Liver (tissue), 8 donors: ENCODE measurements at regions not wholly inside any gene's neighbourhood (a gene's known extent, or its start where the extent isn't known, plus 50 kb on each side); places are given as distances from the start of the nearest gene placed in this dataset.

ENCODE experiments used
- DNase-seq: peaks from one replicate; pipeline ENCODE4 v3.0.0-alpha.2; 2017; ENCODE audit warnings: low spot score
- H3K27ac ChIP-seq, 2 donors: one replicate each; pipeline ENCODE4 v1.7.0; 2013; ENCODE audit warnings: inconsistent platforms in 2 of 2, low read length in 2 of 2, control low read depth in 1 of 2, low read depth in 1 of 2, mild to moderate bottlenecking in 1 of 2
- H3K27me3 ChIP-seq, 4 donors: one replicate each; pipeline versions ENCODE4 v1.6.1 to v1.7.0; 2013; ENCODE audit warnings: low read length in 3 of 4, inconsistent platforms in 1 of 4, mild to moderate bottlenecking in 1 of 4, moderate library complexity in 1 of 4; ENCODE audit not compliant: control insufficient read depth in 4 of 4, insufficient read depth in 4 of 4
- H3K36me3 ChIP-seq, 4 donors: one replicate each; pipeline versions ENCODE4 v1.6.1 to v1.7.0; 2013; ENCODE audit warnings: low read length in 3 of 4, mild to moderate bottlenecking in 3 of 4, low read depth in 1 of 4, moderate library complexity in 1 of 4; ENCODE audit not compliant: control insufficient read depth in 4 of 4, insufficient read depth in 3 of 4
- H3K4me1 ChIP-seq, 4 donors: one replicate each; pipeline versions ENCODE4 v1.6.1 to v1.7.0; 2013; ENCODE audit warnings: low read length in 3 of 4, mild to moderate bottlenecking in 3 of 4, moderate library complexity in 1 of 4; ENCODE audit not compliant: control insufficient read depth in 4 of 4, insufficient read depth in 4 of 4
- H3K4me3 ChIP-seq, 3 donors: one replicate each; pipeline versions ENCODE4 v1.6.1 to v1.7.0; 2013; ENCODE audit warnings: low read length in 3 of 3, control low read depth in 1 of 3, low read depth in 1 of 3, mild to moderate bottlenecking in 1 of 3
- H3K9ac ChIP-seq, 2 donors: one replicate each; pipeline ENCODE4 v1.7.0; 2013; ENCODE audit warnings: low read length in 2 of 2, mild to moderate bottlenecking in 2 of 2, moderate library complexity in 2 of 2, control low read depth in 1 of 2, low read depth in 1 of 2
- H3K9me3 ChIP-seq, 4 donors: one replicate each; pipeline versions ENCODE4 v1.6.1 to v1.7.0; 2013; ENCODE audit warnings: low read length in 3 of 4; ENCODE audit not compliant: control insufficient read depth in 4 of 4
- EGR1 ChIP-seq, 2 donors: IDR thresholded peaks; 2 replicates each; pipeline ENCODE4 v1.6.1; 2016 to 2018; ENCODE audit warnings: antibody characterized with exemption in 2 of 2, low read depth in 2 of 2
- FOXA1 ChIP-seq: IDR thresholded peaks from 2 replicates; pipeline ENCODE4 v1.6.1; 2016; ENCODE audit warnings: antibody characterized with exemption
- FOXA2 ChIP-seq: IDR thresholded peaks from 2 replicates; pipeline ENCODE4 v1.6.1; 2016; ENCODE audit warnings: antibody characterized with exemption
- HNF4A ChIP-seq, 2 donors: conservative IDR thresholded peaks; 2 replicates each; pipeline ENCODE4 v1.6.1; 2016; ENCODE audit warnings: antibody characterized with exemption in 2 of 2, mild to moderate bottlenecking in 2 of 2
- HNF4G ChIP-seq: IDR thresholded peaks from 2 replicates; pipeline ENCODE4 v1.6.1; 2016; ENCODE audit warnings: antibody characterized with exemption
- JUND ChIP-seq, 2 donors: IDR thresholded peaks; 2 replicates each; pipeline ENCODE4 v1.6.1; 2016; ENCODE audit warnings: antibody characterized with exemption in 2 of 2
- NR2F2 ChIP-seq: IDR thresholded peaks from 2 replicates; pipeline ENCODE4 v1.6.1; 2016; ENCODE audit warnings: antibody characterized with exemption
- RAD21 ChIP-seq, 2 donors: IDR thresholded peaks; 2 replicates each; pipeline ENCODE4 v1.6.1; 2016; ENCODE audit warnings: antibody characterized with exemption in 2 of 2, mild to moderate bottlenecking in 2 of 2
- RXRA ChIP-seq, 2 donors: IDR thresholded peaks; 2 replicates each; pipeline ENCODE4 v1.6.1; 2017 to 2018; ENCODE audit warnings: antibody characterized with exemption in 2 of 2, mild to moderate bottlenecking in 1 of 2
- SP1 ChIP-seq: IDR thresholded peaks from 2 replicates; pipeline ENCODE4 v1.6.1; 2018; ENCODE audit warnings: antibody characterized with exemption, mild to moderate bottlenecking
- TAF1 ChIP-seq: conservative IDR thresholded peaks from 2 replicates; pipeline ENCODE4 v1.6.1; 2016; ENCODE audit warnings: antibody characterized with exemption, mild to moderate bottlenecking
- YY1 ChIP-seq: IDR thresholded peaks from 2 replicates; pipeline ENCODE4 v1.6.1; 2016; ENCODE audit warnings: antibody characterized with exemption, mild to moderate bottlenecking
- WGBS: extraction: QIAGEN DNeasy Blood & Tissue Kit; methylation state at CpG from one replicate; pipeline ENCODE4 v1.1.7; 2013; 5-methylcytosine and 5-hydroxymethylcytosine counted together
- TF ChIP-seq, protein P1 (sequence below): IDR thresholded peaks from 2 replicates; pipeline ENCODE4 v1.6.1; 2016; ENCODE audit warnings: antibody characterized with exemption
- TF ChIP-seq, protein P2 (sequence below): IDR thresholded peaks from 2 replicates; pipeline ENCODE4 v1.6.1; 2016; ENCODE audit warnings: antibody characterized with exemption
- TF ChIP-seq, protein P3 (sequence below): IDR thresholded peaks from 2 replicates; pipeline ENCODE4 v1.6.1; 2016; ENCODE audit warnings: antibody characterized with exemption
- TF ChIP-seq, protein P4 (sequence below): IDR thresholded peaks from 2 replicates; pipeline ENCODE4 v1.6.1; 2016; ENCODE audit warnings: antibody characterized with exemption, mild to moderate bottlenecking
- TF ChIP-seq, protein P5 (sequence below): fragments of 150-350 bp; IDR thresholded peaks from 2 replicates; pipeline ENCODE4 v1.5.1; 2017; ENCODE audit warnings: improper control_type of control experiment, low read depth, low read length; ENCODE audit not compliant: missing input control
- donor health status: healthy.
- donor health status: healthy.
- donor health status: healthy.
- donor health status: healthy.
- donor health status: healthy.

DNA sequence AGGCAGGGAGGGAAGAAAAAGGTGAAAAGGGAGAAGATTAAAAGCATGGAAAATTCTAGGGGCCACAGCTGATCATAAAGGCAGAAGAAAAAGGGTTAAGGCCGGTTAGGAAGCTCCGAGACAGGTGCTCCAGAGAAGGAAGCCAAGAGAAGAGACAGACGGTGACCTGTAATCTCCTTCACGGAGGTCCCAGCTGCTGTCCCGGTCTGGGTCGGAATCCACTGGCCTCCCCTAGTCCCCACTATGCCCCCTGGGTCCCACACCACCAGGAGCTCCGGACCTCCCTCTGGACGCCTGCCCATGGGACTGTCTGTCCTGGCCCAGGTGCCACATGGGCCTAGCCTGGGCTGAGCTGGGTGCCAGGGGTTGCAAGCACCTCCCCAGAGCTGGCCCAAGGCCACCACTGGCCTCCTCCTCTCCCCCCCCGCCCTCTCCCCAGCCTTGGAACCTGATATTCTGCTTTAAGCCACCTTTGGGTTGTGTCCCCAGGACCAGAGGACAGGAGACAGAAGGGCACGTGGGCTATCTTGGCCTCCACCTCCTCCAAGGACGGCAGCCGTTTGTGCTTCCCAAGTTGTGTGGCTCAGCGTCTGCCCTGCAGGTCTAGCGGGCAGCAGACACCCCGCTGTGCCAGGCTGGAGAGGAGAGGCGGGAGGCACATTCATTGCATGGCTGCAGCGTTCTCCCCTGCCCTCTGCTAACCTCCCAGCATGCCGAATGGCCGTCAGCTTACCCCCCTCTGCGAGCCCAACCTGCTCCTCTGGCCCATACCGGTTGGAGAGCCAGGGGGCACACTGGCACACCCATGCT is 102.4 kb downstream of the ENGASE start:
- WGBS: 57% methylated on average over 21 of the region's 21 CpGs
- TF ChIP-seq JUND (IDR thresholded peaks at IDR 0.05) (no peak), RXRA (IDR thresholded peaks at IDR 0.05) (no peak), TAF1 (no peak), FOXA1 (no peak), HNF4G (no peak), EGR1 (IDR thresholded peaks at IDR 0.05; ENCODE audit: low read depth in 2 of 2) (no peak), HNF4A (conservative IDR thresholded peaks at IDR 0.05) (no peak), FOXA2 (no peak), RAD21 (IDR thresholded peaks at IDR 0.05) (no peak), NR2F2 (no peak), SP1 (no peak), YY1 (no peak)
- TF ChIP-seq, protein P1, sequence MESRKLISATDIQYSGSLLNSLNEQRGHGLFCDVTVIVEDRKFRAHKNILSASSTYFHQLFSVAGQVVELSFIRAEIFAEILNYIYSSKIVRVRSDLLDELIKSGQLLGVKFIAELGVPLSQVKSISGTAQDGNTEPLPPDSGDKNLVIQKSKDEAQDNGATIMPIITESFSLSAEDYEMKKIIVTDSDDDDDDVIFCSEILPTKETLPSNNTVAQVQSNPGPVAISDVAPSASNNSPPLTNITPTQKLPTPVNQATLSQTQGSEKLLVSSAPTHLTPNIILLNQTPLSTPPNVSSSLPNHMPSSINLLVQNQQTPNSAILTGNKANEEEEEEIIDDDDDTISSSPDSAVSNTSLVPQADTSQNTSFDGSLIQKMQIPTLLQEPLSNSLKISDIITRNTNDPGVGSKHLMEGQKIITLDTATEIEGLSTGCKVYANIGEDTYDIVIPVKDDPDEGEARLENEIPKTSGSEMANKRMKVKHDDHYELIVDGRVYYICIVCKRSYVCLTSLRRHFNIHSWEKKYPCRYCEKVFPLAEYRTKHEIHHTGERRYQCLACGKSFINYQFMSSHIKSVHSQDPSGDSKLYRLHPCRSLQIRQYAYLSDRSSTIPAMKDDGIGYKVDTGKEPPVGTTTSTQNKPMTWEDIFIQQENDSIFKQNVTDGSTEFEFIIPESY: no peak
- TF ChIP-seq, protein P2, sequence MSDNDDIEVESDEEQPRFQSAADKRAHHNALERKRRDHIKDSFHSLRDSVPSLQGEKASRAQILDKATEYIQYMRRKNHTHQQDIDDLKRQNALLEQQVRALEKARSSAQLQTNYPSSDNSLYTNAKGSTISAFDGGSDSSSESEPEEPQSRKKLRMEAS: no peak
- TF ChIP-seq, protein P3, sequence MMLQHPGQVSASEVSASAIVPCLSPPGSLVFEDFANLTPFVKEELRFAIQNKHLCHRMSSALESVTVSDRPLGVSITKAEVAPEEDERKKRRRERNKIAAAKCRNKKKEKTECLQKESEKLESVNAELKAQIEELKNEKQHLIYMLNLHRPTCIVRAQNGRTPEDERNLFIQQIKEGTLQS: no peak
- TF ChIP-seq, protein P4, sequence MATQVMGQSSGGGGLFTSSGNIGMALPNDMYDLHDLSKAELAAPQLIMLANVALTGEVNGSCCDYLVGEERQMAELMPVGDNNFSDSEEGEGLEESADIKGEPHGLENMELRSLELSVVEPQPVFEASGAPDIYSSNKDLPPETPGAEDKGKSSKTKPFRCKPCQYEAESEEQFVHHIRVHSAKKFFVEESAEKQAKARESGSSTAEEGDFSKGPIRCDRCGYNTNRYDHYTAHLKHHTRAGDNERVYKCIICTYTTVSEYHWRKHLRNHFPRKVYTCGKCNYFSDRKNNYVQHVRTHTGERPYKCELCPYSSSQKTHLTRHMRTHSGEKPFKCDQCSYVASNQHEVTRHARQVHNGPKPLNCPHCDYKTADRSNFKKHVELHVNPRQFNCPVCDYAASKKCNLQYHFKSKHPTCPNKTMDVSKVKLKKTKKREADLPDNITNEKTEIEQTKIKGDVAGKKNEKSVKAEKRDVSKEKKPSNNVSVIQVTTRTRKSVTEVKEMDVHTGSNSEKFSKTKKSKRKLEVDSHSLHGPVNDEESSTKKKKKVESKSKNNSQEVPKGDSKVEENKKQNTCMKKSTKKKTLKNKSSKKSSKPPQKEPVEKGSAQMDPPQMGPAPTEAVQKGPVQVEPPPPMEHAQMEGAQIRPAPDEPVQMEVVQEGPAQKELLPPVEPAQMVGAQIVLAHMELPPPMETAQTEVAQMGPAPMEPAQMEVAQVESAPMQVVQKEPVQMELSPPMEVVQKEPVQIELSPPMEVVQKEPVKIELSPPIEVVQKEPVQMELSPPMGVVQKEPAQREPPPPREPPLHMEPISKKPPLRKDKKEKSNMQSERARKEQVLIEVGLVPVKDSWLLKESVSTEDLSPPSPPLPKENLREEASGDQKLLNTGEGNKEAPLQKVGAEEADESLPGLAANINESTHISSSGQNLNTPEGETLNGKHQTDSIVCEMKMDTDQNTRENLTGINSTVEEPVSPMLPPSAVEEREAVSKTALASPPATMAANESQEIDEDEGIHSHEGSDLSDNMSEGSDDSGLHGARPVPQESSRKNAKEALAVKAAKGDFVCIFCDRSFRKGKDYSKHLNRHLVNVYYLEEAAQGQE: no peak
- TF ChIP-seq, protein P5, sequence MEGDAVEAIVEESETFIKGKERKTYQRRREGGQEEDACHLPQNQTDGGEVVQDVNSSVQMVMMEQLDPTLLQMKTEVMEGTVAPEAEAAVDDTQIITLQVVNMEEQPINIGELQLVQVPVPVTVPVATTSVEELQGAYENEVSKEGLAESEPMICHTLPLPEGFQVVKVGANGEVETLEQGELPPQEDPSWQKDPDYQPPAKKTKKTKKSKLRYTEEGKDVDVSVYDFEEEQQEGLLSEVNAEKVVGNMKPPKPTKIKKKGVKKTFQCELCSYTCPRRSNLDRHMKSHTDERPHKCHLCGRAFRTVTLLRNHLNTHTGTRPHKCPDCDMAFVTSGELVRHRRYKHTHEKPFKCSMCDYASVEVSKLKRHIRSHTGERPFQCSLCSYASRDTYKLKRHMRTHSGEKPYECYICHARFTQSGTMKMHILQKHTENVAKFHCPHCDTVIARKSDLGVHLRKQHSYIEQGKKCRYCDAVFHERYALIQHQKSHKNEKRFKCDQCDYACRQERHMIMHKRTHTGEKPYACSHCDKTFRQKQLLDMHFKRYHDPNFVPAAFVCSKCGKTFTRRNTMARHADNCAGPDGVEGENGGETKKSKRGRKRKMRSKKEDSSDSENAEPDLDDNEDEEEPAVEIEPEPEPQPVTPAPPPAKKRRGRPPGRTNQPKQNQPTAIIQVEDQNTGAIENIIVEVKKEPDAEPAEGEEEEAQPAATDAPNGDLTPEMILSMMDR: no peak
- Histone ChIP-seq H3K9me3 (no peaks in the 10 kb centered on the region), H3K27me3 (peaks cover 0 to 8% (median 0%) of the 10 kb centered on the region in 4 donors), H3K36me3 (no peaks in the 10 kb centered on the region), H3K9ac (no peak overlapping the region), H3K27ac (no peak overlapping the region), H3K4me3 (no peak overlapping the region), H3K4me1 (no peaks in the 10 kb centered on the region)
- no peak for DNase-seq
